Uterus (tissue), 3 donors: ENCODE measurements at regions not wholly inside any gene's neighbourhood (a gene's known extent, or its start where the extent isn't known, plus 50 kb on each side); places are given as distances from the start of the nearest gene placed in this dataset.

Experiments used
- DNase-seq, 2 donors: peaks; one replicate each; pipeline ENCODE4 v3.0.0-alpha.2; 2019 to 2020
- H3K27ac ChIP-seq, 2 donors: fragments of 200-600 bp; sonication (generic); 1 replicate in 1 of 2; 2 replicates in 1 of 2; pipeline ENCODE4 v1.5.1; 2016 to 2018
- H3K27me3 ChIP-seq, 2 donors: fragments of 200-600 bp; sonication (generic); one replicate each; pipeline ENCODE4 v1.5.1; 2018 to 2019; ENCODE audit warnings: control low read depth in 1 of 2
- H3K36me3 ChIP-seq, 2 donors: fragments of 200-600 bp; sonication (generic); one replicate each; pipeline ENCODE4 v1.5.1; 2019; ENCODE audit warnings: control low read depth in 1 of 2
- H3K4me1 ChIP-seq, 2 donors: fragments of 200-600 bp; sonication (generic); one replicate each; pipeline ENCODE4 v1.5.1; 2018 to 2019; ENCODE audit warnings: control low read depth in 1 of 2
- H3K4me3 ChIP-seq, 2 donors: fragments of 200-600 bp; sonication (generic); 1 replicate in 1 of 2; 2 replicates in 1 of 2; pipeline ENCODE4 v1.5.1; 2018 to 2019; ENCODE audit warnings: mild to moderate bottlenecking in 1 of 2
- H3K9me3 ChIP-seq, 2 donors: fragments of 200-600 bp; sonication (generic); one replicate each; pipeline ENCODE4 v1.5.1; 2019; ENCODE audit warnings: control low read depth in 1 of 2
- CTCF ChIP-seq, 4 experiments: fragments of 200-600 bp in 2 of 4; fragments of 450-650 bp in 2 of 4; sonication (generic) in 2 of 4; IDR thresholded peaks; one replicate each; pipeline ENCODE4 v1.5.1; 2016 to 2019; ENCODE audit warnings: antibody characterized with exemption in 4 of 4, mild to moderate bottlenecking in 2 of 4, moderate library complexity in 1 of 4
- POLR2A ChIP-seq, 2 donors: fragments of 450-650 bp; IDR thresholded peaks; one replicate each; pipeline ENCODE4 v1.6.1; 2016; ENCODE audit warnings: antibody characterized with exemption in 2 of 2, mild to moderate bottlenecking in 1 of 2, moderate library complexity in 1 of 2
- intact Hi-C: fragments of 100-400 bp; cut with DNase I; formaldehyde crosslinking; loops from one replicate; pipeline ENCODE4 v1.15.1; 2023; ENCODE audit warnings: low total_unique reads
- donor health status: DM: yes; HTN: yes; CAD: no.

- intact Hi-C loops: no loop called here
- Histone ChIP-seq H3K36me3 (no peaks in the 10 kb centered on the region), H3K9me3 (no peaks in the 10 kb centered on the region), H3K4me1 (no peaks in the 10 kb centered on the region), H3K27ac (no peak overlapping the region), H3K4me3 (no peak overlapping the region), H3K27me3 (no peaks in the 10 kb centered on the region)
- no peak for TF ChIP-seq POLR2A (IDR thresholded peaks at IDR 0.05)
- no peak for DNase-seq
Observed at GRCh38 chr9:108724122-108724521, 131.7 kb downstream of the ACTL7B start.

- no peak for TF ChIP-seq POLR2A (IDR thresholded peaks at IDR 0.05)
- TF ChIP-seq CTCF (IDR thresholded peaks at IDR 0.05): no peak
- Histone ChIP-seq H3K27me3 (no peaks in the 10 kb centered on the region), H3K4me1 (no peaks in the 10 kb centered on the region), H3K36me3 (no peaks in the 10 kb centered on the region), H3K4me3 (no peak overlapping the region), H3K27ac (no peak overlapping the region), H3K9me3 (no peaks in the 10 kb centered on the region)
- intact Hi-C loops: no loop called here
- no peak for DNase-seq
Observed at GRCh38 chr9:108722396-108722795, 133.4 kb downstream of the ACTL7B start.

GRCh38 chr9:108720191-108720642, 135.6 kb downstream of the ACTL7B start:
- intact Hi-C loops: no loop called here
- TF ChIP-seq CTCF (IDR thresholded peaks at IDR 0.05) (no peak), POLR2A (IDR thresholded peaks at IDR 0.05) (no peak)

GRCh38 chr9:108710424-108710823, 145.4 kb downstream of the ACTL7B start:
- TF ChIP-seq CTCF (IDR thresholded peaks at IDR 0.05) (no peak), POLR2A (IDR thresholded peaks at IDR 0.05) (no peak)
- no peak for DNase-seq

More at GRCh38 chr9:108720191-108720642, 135.6 kb downstream of the ACTL7B start:
- Histone ChIP-seq H3K36me3 (no peaks in the 10 kb centered on the region), H3K9me3 (no peaks in the 10 kb centered on the region), H3K4me1 (no peaks in the 10 kb centered on the region), H3K4me3 (no peak overlapping the region), H3K27ac (no peak overlapping the region), H3K27me3 (no peaks in the 10 kb centered on the region)
- DNase-seq: no peak

GRCh38 chr9:108709997-108710396, 145.8 kb downstream of the ACTL7B start:
- no peaks in the 10 kb centered on the region for H3K27me3 ChIP-seq
- H3K4me3 ChIP-seq: no peak overlapping the region
- H3K9me3 ChIP-seq: no peaks in the 10 kb centered on the region
- TF ChIP-seq POLR2A (IDR thresholded peaks at IDR 0.05) (no peak), CTCF (IDR thresholded peaks at IDR 0.05) (no peak)
- H3K4me1 ChIP-seq: no peaks in the 10 kb centered on the region
- no peak overlapping the region for H3K27ac ChIP-seq
- H3K36me3 ChIP-seq: no peaks in the 10 kb centered on the region
- DNase-seq: no peak
- intact Hi-C loops: no loop called here

More at GRCh38 chr9:108710424-108710823, 145.4 kb downstream of the ACTL7B start:
- no peaks in the 10 kb centered on the region for H3K27me3 ChIP-seq
- no peak overlapping the region for H3K4me3 ChIP-seq
- no peaks in the 10 kb centered on the region for H3K4me1 ChIP-seq
- intact Hi-C loops: no loop called here
- H3K36me3 ChIP-seq: no peaks in the 10 kb centered on the region
- no peaks in the 10 kb centered on the region for H3K9me3 ChIP-seq
- H3K27ac ChIP-seq: no peak overlapping the region

GRCh38 chr9:108709126-108709525, 146.7 kb downstream of the ACTL7B start:
- Histone ChIP-seq H3K36me3 (no peaks in the 10 kb centered on the region), H3K27me3 (no peaks in the 10 kb centered on the region), H3K27ac (no peak overlapping the region), H3K4me3 (no peak overlapping the region), H3K9me3 (no peaks in the 10 kb centered on the region), H3K4me1 (no peaks in the 10 kb centered on the region)
- no peak for TF ChIP-seq CTCF (IDR thresholded peaks at IDR 0.05)
- no peak for TF ChIP-seq POLR2A (IDR thresholded peaks at IDR 0.05)
- no peak for DNase-seq
- intact Hi-C loops: no loop called here
